ENCODE measurements at regions not wholly inside any gene's neighbourhood (a gene's known extent, or its start where the extent isn't known, plus 50 kb on each side); places are given as distances from the start of the nearest gene placed in this dataset.

DNA sequence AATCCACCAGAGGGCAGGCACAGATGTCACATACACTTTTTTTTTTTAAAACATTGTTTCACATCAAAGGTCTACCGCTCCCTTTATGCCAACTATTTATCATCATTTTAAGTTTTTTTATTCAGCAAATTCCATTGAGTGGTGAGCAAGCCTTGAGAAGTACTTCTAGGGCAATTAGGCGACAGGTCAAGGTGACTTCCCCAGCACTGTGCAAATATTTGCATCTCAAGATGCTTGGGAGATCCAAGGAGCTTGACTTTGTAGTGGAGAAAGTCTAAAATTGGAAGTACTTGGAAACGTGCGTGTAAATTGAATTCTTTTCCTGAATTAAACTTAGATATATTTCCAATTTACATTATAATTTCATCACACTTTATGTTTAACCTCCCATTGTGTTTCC, 211.1 kb downstream of the ICE1 start:
- Mint-ChIP-seq H3K27ac (no peak overlapping the region), H3K4me1 (peaks cover 7 to 14% of the 10 kb centered on the region in 2 experiments; a peak in 3 of 4 replicates), H3K4me3 (no peak overlapping the region), H3K36me3 (ENCODE audit: insufficient read depth in 1 of 3, low read depth in 3 of 3) (peaks cover 0 to 8% (median 0%) of the 10 kb centered on the region in 3 experiments; a peak in 5 of 7 replicates), H3K27me3 (ENCODE audit: low read depth) (peaks cover 4% of the 10 kb centered on the region), H3K9me3 (peaks cover 0 to 10% of the 10 kb centered on the region in 2 experiments; a peak in 4 of 5 replicates)
- Histone ChIP-seq H3K4me1 (ENCODE audit: insufficient read depth, low read length) (no peaks in the 10 kb centered on the region), H3K9me3 (ENCODE audit: control insufficient read depth, low read depth, low read length) (no peaks in the 10 kb centered on the region), H3K79me1 (ENCODE audit: insufficient read depth, low read depth, low read length, poor library complexity, severe bottlenecking) (no peaks in the 10 kb centered on the region), H3K79me2 (ENCODE audit: insufficient read depth, low read length) (no peaks in the 10 kb centered on the region), H3T11ph (ENCODE audit: low read length) (no peak overlapping the region), H3K23ac (ENCODE audit: insufficient read length, low read depth, low read length) (no peak overlapping the region), H2AK5ac (ENCODE audit: insufficient read length, low read length) (no peak overlapping the region), H3K9ac (ENCODE audit: extremely low read depth, insufficient read length, low read length) (no peak overlapping the region), H4K5ac (ENCODE audit: insufficient read length, low read depth, low read length) (no peak overlapping the region), H3K14ac (ENCODE audit: insufficient read depth, low read length) (no peak overlapping the region), H2AFZ (ENCODE audit: low read length) (no peak overlapping the region), H3K56ac (ENCODE audit: insufficient read length, low read depth, low read length) (no peak overlapping the region), H3K18ac (ENCODE audit: insufficient read length, low read depth, low read length) (no peak overlapping the region), H4K91ac (ENCODE audit: insufficient read length, low read depth, low read length) (no peak overlapping the region), H3K27me3 (ENCODE audit: insufficient read depth, low read length) (no peaks in the 10 kb centered on the region), H2BK12ac (ENCODE audit: insufficient read length, low read depth, low read length) (no peak overlapping the region), H2BK120ac (ENCODE audit: low read depth, low read length, poor library complexity, severe bottlenecking) (no peak overlapping the region), H4K8ac (replicated peaks; ENCODE audit: insufficient read length, low read depth, low read length) (no peak overlapping the region), H2BK20ac (ENCODE audit: low read depth, low read length, poor library complexity, severe bottlenecking) (no peak overlapping the region), H2BK15ac (ENCODE audit: low read depth, low read length) (no peak overlapping the region), H3K23me2 (ENCODE audit: insufficient read length, low read depth, low read length, poor library complexity, severe bottlenecking) (no peaks in the 10 kb centered on the region), H3K27ac (ENCODE audit: insufficient read length, low read depth, low read length) (no peak overlapping the region), H3K4me2 (ENCODE audit: insufficient read depth, insufficient read length, low read length) (no peak overlapping the region), H3K4ac (ENCODE audit: low read depth, low read length) (no peak overlapping the region), H2BK5ac (ENCODE audit: insufficient read length, low read length) (no peak overlapping the region), H4K20me1 (ENCODE audit: control insufficient read depth, insufficient read depth, insufficient read length) (no peaks in the 10 kb centered on the region)
- TF ChIP-seq, protein P1, sequence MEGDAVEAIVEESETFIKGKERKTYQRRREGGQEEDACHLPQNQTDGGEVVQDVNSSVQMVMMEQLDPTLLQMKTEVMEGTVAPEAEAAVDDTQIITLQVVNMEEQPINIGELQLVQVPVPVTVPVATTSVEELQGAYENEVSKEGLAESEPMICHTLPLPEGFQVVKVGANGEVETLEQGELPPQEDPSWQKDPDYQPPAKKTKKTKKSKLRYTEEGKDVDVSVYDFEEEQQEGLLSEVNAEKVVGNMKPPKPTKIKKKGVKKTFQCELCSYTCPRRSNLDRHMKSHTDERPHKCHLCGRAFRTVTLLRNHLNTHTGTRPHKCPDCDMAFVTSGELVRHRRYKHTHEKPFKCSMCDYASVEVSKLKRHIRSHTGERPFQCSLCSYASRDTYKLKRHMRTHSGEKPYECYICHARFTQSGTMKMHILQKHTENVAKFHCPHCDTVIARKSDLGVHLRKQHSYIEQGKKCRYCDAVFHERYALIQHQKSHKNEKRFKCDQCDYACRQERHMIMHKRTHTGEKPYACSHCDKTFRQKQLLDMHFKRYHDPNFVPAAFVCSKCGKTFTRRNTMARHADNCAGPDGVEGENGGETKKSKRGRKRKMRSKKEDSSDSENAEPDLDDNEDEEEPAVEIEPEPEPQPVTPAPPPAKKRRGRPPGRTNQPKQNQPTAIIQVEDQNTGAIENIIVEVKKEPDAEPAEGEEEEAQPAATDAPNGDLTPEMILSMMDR (conservative IDR thresholded peaks at IDR 0.05): no peak
- WGBS (ENCODE audit: extremely low coverage, insufficient read length, low lambda C conversion rate): no CpG with 5 or more reads among the region's 4 CpGs
- DNase-seq: no peak
